ENCODE measurements at regions not wholly inside any gene's neighbourhood (a gene's known extent, or its start where the extent isn't known, plus 50 kb on each side); places are given as distances from the start of the nearest gene placed in this dataset.

DNA sequence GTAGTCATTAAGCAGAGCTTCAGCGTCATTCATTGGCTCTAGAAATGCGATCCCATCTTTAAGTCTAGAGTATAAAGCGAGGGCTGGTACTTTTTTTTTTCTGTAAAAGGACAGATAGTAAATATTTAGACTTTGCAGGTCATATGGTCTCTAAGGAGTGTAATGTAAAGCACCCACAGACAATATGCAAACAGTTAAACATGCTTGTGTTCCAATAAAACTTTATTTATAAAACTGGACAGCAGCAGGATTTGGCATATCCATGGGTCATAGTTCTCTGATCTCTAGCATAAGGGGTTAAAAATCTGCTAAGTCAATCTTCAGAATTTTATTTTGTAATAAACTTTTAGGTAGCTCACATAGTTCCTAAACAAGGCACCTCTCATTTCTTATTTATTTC lies 226.8 kb upstream of the TBC1D5 start:
- Mint-ChIP-seq H3K9me3 (no peaks in the 10 kb centered on the region), H3K4me1 (peaks cover 22% of the 10 kb centered on the region), H3K4me3 (no peak overlapping the region), H3K36me3 (ENCODE audit: low read depth) (no peaks in the 10 kb centered on the region), H3K27me3 (ENCODE audit: insufficient read depth, low read depth, poor library complexity) (peaks cover 2% of the 10 kb centered on the region), H3K27ac (no peak overlapping the region)
- ATAC-seq (no peak), DNase-seq (ENCODE audit: low spot score) (no peak)
- H3K4me1 ChIP-seq (ENCODE audit: insufficient read depth): peaks cover 15% of the 10 kb centered on the region
- no peak overlapping the region for H2AFZ ChIP-seq
- no peaks in the 10 kb centered on the region for H3K9me2 ChIP-seq (ENCODE audit: insufficient read depth)
- no peaks in the 10 kb centered on the region for H4K20me1 ChIP-seq (replicated peaks; ENCODE audit: insufficient read depth)
- H3K4me2 ChIP-seq: no peak overlapping the region
- H3K36me3 ChIP-seq (ENCODE audit: insufficient read depth): no peaks in the 10 kb centered on the region
- no peak overlapping the region for H3K4me3 ChIP-seq
- TF ChIP-seq, protein P1, sequence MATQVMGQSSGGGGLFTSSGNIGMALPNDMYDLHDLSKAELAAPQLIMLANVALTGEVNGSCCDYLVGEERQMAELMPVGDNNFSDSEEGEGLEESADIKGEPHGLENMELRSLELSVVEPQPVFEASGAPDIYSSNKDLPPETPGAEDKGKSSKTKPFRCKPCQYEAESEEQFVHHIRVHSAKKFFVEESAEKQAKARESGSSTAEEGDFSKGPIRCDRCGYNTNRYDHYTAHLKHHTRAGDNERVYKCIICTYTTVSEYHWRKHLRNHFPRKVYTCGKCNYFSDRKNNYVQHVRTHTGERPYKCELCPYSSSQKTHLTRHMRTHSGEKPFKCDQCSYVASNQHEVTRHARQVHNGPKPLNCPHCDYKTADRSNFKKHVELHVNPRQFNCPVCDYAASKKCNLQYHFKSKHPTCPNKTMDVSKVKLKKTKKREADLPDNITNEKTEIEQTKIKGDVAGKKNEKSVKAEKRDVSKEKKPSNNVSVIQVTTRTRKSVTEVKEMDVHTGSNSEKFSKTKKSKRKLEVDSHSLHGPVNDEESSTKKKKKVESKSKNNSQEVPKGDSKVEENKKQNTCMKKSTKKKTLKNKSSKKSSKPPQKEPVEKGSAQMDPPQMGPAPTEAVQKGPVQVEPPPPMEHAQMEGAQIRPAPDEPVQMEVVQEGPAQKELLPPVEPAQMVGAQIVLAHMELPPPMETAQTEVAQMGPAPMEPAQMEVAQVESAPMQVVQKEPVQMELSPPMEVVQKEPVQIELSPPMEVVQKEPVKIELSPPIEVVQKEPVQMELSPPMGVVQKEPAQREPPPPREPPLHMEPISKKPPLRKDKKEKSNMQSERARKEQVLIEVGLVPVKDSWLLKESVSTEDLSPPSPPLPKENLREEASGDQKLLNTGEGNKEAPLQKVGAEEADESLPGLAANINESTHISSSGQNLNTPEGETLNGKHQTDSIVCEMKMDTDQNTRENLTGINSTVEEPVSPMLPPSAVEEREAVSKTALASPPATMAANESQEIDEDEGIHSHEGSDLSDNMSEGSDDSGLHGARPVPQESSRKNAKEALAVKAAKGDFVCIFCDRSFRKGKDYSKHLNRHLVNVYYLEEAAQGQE (IDR thresholded peaks at IDR 0.05; ENCODE audit: unreplicated experiment): no peak
- TF ChIP-seq, protein P2, sequence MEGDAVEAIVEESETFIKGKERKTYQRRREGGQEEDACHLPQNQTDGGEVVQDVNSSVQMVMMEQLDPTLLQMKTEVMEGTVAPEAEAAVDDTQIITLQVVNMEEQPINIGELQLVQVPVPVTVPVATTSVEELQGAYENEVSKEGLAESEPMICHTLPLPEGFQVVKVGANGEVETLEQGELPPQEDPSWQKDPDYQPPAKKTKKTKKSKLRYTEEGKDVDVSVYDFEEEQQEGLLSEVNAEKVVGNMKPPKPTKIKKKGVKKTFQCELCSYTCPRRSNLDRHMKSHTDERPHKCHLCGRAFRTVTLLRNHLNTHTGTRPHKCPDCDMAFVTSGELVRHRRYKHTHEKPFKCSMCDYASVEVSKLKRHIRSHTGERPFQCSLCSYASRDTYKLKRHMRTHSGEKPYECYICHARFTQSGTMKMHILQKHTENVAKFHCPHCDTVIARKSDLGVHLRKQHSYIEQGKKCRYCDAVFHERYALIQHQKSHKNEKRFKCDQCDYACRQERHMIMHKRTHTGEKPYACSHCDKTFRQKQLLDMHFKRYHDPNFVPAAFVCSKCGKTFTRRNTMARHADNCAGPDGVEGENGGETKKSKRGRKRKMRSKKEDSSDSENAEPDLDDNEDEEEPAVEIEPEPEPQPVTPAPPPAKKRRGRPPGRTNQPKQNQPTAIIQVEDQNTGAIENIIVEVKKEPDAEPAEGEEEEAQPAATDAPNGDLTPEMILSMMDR (conservative IDR thresholded peaks at IDR 0.05; ENCODE audit: low read depth in 2 of 2): no peak
- no peak for TF ChIP-seq JUNB (IDR thresholded peaks at IDR 0.05; ENCODE audit: unreplicated experiment)
- TF ChIP-seq, protein P3, sequence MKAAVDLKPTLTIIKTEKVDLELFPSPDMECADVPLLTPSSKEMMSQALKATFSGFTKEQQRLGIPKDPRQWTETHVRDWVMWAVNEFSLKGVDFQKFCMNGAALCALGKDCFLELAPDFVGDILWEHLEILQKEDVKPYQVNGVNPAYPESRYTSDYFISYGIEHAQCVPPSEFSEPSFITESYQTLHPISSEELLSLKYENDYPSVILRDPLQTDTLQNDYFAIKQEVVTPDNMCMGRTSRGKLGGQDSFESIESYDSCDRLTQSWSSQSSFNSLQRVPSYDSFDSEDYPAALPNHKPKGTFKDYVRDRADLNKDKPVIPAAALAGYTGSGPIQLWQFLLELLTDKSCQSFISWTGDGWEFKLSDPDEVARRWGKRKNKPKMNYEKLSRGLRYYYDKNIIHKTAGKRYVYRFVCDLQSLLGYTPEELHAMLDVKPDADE (IDR thresholded peaks at IDR 0.05): no peak
- no peak for TF ChIP-seq ZNF114 (CRISPR knock-in tag; IDR thresholded peaks at IDR 0.05)
- no peak for TF ChIP-seq STAT1 (IDR thresholded peaks at IDR 0.05; ENCODE audit: unreplicated experiment)
- no peak for TF ChIP-seq EZH2phosphoT487 (IDR thresholded peaks at IDR 0.05; ENCODE audit: unreplicated experiment)
- TF ChIP-seq, protein P4, sequence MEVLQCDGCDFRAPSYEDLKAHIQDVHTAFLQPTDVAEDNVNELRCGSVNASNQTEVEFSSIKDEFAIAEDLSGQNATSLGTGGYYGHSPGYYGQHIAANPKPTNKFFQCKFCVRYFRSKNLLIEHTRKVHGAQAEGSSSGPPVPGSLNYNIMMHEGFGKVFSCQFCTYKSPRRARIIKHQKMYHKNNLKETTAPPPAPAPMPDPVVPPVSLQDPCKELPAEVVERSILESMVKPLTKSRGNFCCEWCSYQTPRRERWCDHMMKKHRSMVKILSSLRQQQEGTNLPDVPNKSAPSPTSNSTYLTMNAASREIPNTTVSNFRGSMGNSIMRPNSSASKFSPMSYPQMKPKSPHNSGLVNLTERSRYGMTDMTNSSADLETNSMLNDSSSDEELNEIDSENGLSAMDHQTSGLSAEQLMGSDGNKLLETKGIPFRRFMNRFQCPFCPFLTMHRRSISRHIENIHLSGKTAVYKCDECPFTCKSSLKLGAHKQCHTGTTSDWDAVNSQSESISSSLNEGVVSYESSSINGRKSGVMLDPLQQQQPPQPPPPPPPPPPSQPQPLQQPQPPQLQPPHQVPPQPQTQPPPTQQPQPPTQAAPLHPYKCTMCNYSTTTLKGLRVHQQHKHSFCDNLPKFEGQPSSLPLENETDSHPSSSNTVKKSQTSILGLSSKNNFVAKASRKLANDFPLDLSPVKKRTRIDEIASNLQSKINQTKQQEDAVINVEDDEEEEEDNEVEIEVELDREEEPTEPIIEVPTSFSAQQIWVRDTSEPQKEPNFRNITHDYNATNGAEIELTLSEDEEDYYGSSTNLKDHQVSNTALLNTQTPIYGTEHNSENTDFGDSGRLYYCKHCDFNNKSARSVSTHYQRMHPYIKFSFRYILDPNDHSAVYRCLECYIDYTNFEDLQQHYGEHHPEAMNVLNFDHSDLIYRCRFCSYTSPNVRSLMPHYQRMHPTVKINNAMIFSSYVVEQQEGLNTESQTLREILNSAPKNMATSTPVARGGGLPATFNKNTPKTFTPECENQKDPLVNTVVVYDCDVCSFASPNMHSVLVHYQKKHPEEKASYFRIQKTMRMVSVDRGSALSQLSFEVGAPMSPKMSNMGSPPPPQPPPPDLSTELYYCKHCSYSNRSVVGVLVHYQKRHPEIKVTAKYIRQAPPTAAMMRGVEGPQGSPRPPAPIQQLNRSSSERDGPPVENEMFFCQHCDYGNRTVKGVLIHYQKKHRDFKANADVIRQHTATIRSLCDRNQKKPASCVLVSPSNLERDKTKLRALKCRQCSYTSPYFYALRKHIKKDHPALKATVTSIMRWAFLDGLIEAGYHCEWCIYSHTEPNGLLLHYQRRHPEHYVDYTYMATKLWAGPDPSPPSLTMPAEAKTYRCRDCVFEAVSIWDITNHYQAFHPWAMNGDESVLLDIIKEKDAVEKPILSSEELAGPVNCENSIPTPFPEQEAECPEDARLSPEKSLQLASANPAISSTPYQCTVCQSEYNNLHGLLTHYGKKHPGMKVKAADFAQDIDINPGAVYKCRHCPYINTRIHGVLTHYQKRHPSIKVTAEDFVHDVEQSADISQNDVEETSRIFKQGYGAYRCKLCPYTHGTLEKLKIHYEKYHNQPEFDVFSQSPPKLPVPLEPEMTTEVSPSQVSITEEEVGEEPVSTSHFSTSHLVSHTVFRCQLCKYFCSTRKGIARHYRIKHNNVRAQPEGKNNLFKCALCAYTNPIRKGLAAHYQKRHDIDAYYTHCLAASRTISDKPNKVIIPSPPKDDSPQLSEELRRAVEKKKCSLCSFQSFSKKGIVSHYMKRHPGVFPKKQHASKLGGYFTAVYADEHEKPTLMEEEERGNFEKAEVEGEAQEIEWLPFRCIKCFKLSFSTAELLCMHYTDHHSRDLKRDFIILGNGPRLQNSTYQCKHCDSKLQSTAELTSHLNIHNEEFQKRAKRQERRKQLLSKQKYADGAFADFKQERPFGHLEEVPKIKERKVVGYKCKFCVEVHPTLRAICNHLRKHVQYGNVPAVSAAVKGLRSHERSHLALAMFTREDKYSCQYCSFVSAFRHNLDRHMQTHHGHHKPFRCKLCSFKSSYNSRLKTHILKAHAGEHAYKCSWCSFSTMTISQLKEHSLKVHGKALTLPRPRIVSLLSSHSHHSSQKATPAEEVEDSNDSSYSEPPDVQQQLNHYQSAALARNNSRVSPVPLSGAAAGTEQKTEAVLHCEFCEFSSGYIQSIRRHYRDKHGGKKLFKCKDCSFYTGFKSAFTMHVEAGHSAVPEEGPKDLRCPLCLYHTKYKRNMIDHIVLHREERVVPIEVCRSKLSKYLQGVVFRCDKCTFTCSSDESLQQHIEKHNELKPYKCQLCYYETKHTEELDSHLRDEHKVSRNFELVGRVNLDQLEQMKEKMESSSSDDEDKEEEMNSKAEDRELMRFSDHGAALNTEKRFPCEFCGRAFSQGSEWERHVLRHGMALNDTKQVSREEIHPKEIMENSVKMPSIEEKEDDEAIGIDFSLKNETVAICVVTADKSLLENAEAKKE (CRISPR knock-in tag; IDR thresholded peaks at IDR 0.05): no peak
- TF ChIP-seq NANOG (IDR thresholded peaks at IDR 0.05; ENCODE audit: borderline replicate concordance): no peak
- TF ChIP-seq EZH2 (IDR thresholded peaks at IDR 0.05; ENCODE audit: low read depth, unreplicated experiment): no peak
- no peak for TF ChIP-seq CREB1 (CRISPR knock-in tag; IDR thresholded peaks at IDR 0.05; ENCODE audit: low read depth)
- TF ChIP-seq ZNF331 (CRISPR knock-in tag; IDR thresholded peaks at IDR 0.05; ENCODE audit: low read depth): no peak
- TF ChIP-seq POLR2AphosphoS5 (IDR thresholded peaks at IDR 0.05; ENCODE audit: low read depth): no peak
- no peaks in the 10 kb centered on the region for H3K27me3 ChIP-seq (ENCODE audit: insufficient read depth)
- no peaks in the 10 kb centered on the region for H3F3A ChIP-seq (replicated peaks; ENCODE audit: low read depth)
- no peaks in the 10 kb centered on the region for H3K79me2 ChIP-seq (replicated peaks; ENCODE audit: insufficient read depth)
- H3K27ac ChIP-seq (ENCODE audit: low read depth): no peak overlapping the region
